NCI-H1930 (cell line): ENCODE measurements at regions not wholly inside any gene's neighbourhood (a gene's known extent, or its start where the extent isn't known, plus 50 kb on each side); places are given as distances from the start of the nearest gene placed in this dataset.

Experiments
- DNase-seq, 2 experiments: peaks; one replicate each; lab custom pipeline; 2025; lab: John Stamatoyannopoulos, UW

DNA sequence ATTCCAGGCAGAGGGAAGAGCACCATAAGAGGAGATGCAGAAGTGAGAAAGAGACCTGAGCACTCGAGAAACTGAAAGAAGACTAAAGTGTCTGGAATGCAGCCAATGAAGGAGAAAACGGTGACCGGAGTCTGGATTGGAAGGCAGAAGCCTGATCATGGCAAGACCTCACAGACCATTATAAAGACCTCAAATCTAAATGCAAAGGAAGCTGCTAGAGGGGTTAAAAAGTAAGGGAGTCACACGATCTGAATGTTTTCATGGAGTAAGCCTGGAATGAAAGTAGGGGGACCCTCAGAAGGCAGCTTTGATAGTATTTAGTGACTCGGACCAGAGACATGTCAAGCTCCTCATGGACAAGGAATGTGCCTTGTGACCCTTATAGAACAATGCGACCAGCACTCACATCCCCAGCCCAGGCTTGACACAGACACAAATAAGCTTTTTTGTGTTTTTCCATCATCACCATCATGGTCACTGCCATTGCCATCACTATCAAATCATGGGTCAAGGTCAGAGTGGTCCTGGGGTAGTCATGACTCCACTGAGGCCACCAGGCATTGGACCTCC, 183.6 kb downstream of the SEC16B start:
- DNase-seq = no peak

DNA sequence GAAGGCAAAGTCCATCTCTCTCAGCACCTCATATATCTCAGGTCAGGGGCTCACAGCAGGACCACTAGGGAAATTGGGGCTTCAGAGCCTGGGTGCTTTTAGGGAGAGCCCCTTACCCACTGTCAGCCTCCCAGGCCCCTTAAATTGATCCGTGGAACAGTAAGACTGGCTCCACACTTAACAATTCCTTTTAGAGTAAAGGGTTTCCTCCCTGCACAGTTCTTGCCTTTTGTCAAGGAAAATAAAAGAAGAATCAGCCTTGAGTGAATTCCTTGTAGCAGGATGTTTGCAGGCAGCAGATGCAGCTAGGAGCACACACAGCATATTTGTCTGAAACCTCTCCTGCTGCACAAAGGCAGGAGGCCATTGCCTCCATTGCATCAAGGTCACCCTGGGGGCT, 184.9 kb downstream of the SEC16B start:
- DNase-seq = no peak

DNA sequence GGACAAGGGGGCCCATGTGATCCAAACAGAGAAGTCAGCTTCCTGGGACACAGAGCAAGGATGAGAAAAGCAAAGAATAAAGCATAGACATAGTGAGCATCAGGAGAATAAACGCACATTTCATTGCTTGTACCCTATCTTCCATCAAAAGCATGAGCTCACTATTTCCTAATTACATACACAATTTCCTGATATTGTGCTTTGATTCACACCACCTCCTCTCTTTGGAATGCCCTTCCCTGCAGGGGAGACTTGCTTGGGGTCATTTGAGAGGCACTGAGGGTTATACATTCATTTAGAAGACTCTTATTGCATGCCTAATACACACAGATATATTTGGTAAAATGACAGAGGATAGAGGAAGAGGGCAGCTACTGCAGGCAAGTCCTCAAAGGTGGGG, 185.4 kb downstream of the SEC16B start:
- no peak for DNase-seq

GRCh38 chr1:177783051-177783450, 186.8 kb downstream of the SEC16B start:
- DNase-seq = no peak

DNA sequence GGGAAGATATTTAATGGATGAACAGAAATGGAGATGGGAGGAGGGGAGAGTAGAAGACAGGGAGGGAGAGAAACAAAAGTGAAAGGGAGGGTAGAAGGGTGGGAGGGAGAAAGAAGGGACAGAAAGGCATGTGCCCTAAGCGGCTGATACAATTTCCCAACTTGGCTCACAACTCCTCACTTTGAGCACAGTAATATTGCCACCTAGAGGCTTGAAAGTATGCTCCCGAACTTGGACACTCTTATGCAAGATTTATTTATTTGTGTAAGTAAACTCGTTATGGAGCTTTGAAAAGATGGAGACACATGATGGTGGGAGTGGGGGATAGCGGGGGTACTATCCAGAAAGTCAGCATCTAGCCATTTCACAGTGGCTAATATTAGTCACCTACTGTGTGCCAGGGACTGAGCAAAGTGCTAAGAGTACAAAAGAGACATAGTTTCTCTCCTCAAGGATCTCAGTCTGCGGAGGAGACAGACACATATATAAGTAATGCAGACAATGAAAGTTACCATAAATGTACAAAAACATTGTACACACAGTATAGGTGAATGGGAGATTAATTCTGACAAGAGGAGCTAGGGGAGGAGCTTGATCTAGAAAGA, 189.7 kb downstream of the SEC16B start:
- peak in 1 of 2 experiments; percentile 27 for DNase-seq

GRCh38 chr1:177779166-177779965, 190.5 kb downstream of the SEC16B start:
- no peak for DNase-seq

GRCh38 chr1:177775924-177776323, 193.9 kb downstream of the SEC16B start:
- DNase-seq = no peak

DNA sequence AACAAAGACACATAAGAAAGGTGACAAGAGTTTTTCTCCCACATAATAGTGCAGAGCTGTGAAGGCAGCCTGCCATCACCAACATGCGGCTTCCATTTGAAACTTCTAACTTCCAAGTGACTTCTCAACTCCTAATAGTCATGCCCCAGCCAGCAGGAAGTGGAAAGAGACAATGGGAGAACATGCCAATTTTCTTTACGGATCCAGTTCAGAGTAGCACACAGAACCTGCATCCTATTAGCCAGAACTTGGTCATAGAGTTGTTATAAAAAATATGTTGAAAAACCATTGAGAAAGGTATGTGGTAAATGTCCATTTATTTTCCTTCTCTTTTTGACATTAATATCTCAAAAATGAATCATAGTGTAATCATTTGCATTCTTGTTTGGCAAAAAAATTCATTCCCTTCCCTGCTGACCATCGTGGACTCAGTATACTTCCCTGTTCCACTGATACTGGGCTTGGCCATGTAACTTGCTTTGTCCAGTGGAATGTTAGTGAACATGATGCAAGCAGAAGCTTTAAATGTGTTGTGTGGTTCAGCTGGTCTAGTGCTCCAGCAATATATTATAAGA, 197.4 kb downstream of the SEC16B start:
- no peak for DNase-seq

- no peak for DNase-seq
These were observed 198.2 kb downstream of the SEC16B start for GRCh38 chr1:177771688-177772087.

DNA sequence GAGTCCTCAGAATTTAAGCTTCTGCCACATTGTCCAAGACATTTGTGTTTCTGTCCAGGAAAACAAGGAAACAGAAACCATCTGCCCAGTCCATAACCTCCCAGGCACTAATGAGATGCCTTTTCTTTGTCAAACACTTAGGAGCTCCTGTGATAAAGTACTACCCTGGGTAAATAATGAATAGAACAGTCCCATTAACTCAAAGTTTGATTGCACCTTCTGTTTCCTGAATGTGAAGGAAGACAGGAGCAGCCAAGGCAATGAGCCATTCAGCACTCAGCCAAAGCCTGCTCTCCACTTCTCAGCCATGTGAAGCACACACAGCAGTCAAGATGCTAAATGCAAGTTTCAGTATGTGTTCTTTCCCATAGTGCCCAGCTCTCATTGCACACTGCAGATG, 199.8 kb downstream of the SEC16B start:
- no peak for DNase-seq

DNA sequence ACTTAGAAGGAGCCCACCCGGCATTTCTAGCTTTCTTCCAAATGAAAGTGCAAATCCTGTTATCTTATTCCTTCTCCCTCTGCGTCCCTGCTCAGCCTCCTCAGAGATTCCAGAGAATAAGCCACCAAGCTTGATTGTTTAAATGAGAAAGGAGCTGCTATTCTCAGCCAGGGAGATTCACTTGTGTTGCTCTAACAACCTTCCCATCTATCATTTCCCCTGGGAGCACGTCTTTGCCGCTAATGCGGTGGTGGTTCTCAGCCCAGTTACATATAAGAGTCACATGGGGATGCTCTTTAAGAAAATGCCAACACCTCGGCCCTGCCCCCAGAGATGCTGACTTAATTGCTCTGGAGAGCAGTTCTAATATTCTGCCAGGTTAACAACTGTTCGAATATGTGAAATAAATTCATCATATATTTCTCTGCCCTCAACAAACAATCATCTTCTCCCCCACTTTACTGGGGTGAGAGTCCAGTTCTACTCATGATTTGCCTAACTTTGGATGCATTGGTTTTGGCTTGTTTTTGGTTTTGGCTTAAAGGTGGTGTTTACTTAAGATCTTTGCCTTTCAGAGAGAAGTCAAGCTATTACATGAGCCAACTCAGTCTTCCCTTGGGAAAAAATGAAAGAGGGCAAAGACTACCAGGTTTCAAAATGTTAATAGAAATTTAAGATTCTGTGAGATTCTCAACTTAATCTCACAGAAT, 213.9 kb downstream of the SEC16B start:
- DNase-seq = no peak

GRCh38 chr1:177754603-177755002, 215.3 kb downstream of the SEC16B start:
- no peak for DNase-seq

DNA sequence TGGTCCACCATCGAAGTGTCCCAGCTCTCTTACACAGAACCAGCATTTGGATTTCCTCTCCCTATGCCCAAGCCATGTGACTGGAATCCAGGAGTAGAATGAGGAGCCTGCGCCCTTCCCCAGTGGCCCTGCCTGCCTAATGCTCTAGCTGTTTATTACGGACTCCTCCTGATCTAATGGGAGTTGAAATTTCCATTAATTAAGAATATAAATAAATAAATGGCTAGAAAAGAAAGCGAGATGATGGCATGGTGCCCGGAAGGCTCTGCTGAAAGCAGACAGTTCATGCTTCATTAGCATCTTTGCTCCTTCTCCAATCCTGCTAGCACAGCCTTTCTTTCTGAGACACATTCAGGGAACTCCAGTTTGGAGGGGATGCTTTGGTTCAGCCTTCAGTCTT, 216.2 kb downstream of the SEC16B start:
- DNase-seq = no peak

DNA sequence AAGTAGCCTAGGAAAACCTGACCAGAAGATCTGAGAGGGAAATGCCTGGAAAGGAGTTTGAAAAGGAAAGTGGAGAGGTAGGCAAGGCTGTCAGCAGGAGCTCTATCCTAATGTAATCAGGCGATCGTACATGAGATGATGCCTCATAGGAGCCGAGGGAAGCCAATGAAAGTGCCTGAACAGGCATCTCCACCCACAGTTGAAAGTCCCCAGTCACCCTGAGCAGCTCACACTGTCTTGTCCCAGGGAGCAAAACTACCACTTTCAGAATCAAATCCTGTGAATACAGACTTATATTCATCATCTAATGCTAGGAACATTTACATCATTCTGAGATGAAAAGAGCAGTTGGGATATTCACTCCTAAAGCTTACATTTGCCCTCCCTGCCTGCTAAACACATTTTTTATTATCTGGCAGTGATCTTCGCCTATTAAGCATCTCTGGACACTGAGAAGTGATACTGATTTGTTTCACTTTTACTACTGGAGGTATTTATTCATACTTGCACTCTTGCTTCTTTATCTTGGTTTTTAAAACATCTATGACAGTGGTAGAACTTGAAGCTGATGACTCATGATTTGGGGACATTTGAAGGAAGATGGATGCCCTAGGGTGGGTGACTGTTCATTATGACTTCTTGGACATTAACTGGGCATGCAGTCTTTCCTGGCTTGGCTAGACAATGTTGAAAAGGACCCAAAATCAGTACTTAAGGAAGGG, 221.6 kb downstream of the SEC16B start:
- no peak for DNase-seq

DNA sequence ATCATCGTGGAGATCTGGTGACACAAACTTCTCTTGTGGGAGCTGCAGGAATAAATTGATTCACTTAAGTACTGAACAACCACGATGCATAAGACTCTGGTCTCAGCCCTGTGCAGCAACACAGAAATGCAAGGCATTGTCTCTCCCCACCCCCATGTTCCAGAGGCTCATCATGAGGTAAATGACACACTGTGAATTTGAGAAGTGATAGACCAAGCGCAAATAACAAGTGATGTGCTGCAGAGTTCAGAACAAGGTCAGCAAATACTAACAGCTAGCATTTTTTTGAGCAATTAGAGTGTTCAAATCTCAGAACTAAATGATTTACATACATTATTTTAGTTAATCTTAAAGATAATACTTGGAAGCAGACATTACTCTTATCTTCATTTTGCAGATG, 223.7 kb downstream of the SEC16B start:
- DNase-seq = no peak

DNA sequence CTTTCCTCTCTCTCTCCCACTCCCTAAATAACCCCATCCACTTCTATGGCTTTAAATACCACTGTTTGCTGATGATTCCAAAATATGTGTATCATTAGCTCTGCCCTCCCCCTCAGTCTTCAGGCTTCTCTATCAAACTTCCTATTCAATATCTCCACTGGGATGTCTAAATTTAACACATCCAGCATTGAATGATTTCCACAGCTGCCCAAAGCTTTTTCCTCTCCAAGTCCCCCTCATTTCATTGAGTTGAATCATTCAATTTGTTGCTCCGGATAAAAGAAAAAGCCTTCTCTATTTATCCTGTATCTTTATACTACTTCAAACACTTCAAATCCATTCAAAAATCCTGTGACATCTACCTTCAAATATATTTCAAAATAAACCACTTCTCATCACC, 225.0 kb downstream of the SEC16B start:
- no peak for DNase-seq

DNA sequence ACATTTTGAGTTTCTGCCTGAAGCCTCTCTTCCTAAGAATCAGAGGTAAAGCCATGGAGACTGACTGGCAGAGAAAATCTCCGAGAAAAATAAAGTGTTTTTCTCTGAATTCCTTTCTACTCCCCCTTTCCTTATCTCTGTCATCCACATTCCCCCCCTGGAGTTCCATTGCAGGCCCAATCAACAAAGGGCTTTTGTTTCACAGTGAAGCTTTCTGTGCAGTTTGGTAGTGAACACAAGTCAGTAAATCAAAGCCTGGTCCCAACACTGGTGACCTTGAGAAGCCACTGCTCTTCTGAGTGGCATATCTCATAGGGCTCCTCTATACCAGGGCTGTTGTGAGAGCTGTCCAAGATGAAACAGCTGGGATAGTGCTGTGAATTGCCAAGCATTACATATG, 228.4 kb downstream of the SEC16B start:
- no peak for DNase-seq

GRCh38 chr1:177739780-177740179, 230.1 kb downstream of the SEC16B start:
- DNase-seq = no peak

- no peak for DNase-seq
These were observed 232.4 kb downstream of the SEC16B start for GRCh38 chr1:177737456-177737855.

DNA sequence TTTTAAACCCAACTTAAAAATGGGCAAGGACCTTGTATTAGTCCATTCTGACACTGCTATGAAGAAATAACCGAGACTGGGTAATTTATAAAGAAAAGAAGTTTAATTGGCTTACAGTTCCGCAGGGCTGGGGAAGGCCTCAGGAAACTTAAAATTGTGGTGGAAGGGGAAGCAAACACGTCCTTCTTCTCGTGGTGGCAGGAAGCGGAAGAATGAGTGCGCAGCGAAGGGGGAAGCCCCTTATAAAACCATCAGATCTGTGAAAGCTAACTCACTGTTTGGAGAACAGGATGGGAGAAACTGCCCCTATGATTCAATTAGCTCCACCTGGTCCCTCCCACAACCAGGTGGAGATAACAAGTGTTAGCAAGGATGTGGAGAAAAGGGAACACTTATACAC, 237.7 kb downstream of the SEC16B start:
- DNase-seq = no peak

- DNase-seq = no peak
These were observed 240.2 kb downstream of the SEC16B start for GRCh38 chr1:177729646-177730045.

DNA sequence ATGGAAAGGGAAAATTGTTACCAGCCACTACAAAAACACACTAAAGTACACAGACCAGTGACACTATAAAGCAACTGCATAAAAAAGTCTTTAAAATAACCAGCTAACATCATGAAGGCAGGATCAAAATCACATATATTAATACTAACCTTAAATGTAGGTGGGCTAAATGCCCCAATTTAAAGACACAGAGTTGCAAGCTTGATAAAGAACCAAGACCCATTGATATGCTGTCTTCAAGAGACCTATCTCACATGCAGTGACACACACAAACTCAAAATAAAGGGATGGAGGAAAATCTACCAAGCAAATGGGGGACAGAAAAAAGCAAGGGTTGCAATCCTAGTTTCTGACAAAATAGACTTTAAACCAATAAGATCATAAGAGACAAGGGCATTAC, 246.3 kb downstream of the SEC16B start:
- DNase-seq = no peak
